NOMO-1 treated with dmso at 0.1 percent for 144 hours (cell line): ENCODE measurements at regions not wholly inside any gene's neighbourhood (a gene's known extent, or its start where the extent isn't known, plus 50 kb on each side); places are given as distances from the start of the nearest gene placed in this dataset.

Experiments
- DNase-seq: peaks from one replicate; lab custom pipeline; 2025; ENCODE audit not compliant: unreplicated experiment; lab: John Stamatoyannopoulos, UW

- no peak for DNase-seq
These were observed 202.1 kb downstream of the MED10 start for GRCh38 chr5:6176102-6176693.

GRCh38 chr5:6175172-6175854 is 203.0 kb downstream of the MED10 start:
- DNase-seq, result no peak

- no peak for DNase-seq
These were observed 208.7 kb downstream of the MED10 start for GRCh38 chr5:6169660-6170059.

GRCh38 chr5:6166698-6167394 is 211.5 kb downstream of the MED10 start:
- DNase-seq, result no peak

DNA sequence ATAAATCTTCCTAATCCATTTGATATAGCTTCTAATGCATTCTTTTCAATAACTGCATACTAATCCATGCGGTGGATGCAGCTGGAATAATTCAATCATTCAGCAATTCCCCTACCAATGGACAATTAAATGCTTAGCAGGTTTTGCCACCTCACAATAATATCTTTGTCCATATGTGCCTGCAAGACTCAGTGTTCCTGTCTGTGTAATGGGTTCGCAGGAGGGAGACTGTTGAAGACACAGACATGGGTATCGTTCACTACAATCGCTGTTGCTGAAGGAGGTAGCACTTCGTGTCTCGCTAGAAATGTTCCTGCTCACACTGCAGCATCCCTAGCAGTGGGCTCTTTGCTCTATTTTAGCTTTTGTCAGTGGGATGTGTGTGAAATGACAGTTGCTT is 214.4 kb downstream of the MED10 start:
- no peak for DNase-seq

- DNase-seq, result no peak
These were observed 216.2 kb downstream of the MED10 start for GRCh38 chr5:6162175-6162574.

GRCh38 chr5:6161257-6161656 is 217.1 kb downstream of the MED10 start:
- DNase-seq, result no peak

DNA sequence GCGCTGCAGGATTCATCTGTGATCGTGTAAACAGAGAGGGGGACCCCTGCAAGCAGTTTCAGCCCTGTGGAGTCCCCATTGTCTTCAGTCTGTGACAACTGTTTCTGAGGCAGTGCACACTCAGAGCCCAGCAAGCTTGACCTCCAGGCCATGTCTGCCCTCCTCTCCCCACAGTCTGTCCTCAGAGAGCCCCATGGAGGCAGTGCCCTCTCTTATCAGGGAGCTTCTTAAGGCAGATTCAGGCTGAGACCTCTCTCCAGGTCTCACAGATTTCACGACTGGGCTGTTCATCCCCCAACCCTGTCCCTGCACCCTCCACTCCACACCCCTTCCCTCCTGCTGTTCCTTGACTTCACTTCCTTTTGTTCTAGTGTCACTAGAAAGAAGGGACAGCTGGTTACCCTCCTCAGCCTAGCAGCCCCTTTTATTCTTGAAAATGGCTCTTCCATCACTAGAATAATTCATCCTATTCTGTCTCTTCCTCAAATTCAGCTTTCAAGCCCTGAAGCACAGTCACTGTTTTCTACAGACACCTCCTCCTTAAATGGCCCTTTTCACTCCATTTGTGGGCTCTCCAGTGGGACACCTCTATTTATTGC is 218.4 kb downstream of the MED10 start:
- DNase-seq, result no peak

DNA sequence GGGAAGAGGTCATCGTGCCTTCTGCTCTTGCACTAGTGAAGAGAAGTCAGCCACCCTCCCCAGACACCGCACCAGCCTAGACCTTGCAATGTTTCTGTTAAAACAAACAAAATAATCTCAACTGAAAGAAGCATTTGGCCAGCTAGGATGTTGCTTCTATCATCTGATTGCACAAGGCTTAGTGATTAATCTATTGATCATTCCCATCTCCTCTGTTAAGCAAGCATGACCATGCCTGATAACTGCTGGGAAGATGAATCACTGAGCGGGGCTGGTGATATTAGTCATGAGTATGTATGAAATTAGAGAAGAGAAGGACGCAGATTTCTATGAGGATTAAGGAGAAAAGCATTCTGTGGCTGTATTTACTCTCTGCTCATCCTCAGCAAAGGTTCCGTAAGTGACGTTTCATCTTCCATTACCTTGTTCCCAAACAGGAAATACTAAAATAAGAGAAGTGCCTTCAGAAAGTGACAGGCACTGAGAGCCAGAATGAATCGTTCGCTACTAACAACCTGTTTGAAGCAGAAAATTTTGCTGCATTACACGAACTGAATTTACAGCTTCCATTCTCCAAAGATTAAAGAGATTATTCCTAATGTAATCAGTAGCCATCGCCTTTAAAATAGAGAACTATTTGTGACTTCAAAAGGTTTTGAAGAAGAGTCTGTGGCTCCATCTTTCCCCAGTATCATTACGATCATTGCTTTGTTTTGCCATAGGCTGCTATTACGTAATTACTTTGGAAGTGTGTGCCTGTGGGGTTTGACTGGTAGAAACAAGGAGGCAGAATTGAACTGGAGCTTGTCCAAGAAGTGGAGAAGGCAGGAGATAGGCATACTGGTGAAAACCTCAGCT is 219.1 kb downstream of the MED10 start:
- DNase-seq, result no peak

DNA sequence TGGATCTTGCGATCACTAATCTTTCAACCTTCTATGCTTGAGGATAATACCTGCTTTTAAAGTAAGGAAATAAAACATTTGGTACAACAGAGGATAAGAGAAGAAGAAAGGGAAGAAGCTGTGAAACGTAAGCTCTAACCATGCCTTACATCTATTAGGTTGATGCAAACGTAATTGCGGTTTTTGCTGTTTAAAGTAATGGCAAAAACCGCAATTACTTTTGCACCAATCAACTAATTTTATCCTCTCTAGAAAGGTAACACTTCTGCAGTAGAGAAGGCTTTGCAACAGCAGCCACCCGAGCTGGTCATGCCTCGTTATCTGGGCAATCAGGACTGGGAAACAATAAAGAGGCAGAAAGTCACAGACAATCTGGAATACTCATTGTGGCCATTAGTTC is 224.1 kb downstream of the MED10 start:
- DNase-seq, result no peak

GRCh38 chr5:6146271-6146670 is 232.1 kb downstream of the MED10 start:
- DNase-seq, result no peak

- no peak for DNase-seq
These were observed 232.6 kb downstream of the MED10 start for GRCh38 chr5:6145616-6146237.

DNA sequence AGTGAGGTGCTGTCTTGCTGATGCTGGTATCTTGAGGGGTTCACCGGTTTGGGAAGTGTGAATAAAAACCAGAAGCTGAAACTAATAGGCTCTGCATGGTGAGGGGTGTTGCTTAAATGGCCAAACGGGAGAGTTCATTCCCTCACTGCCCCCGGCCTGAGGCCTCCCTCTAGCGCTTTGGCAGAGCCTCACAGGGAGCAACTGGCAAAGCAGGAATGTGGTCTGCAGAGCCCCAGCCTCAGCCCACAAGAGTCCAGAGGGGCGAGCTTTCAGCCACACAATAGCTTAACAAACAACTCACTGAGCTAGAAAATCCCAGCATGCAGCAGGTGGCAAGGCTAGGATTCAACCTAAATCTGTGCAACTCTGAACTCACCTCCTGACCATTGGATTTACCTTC is 234.8 kb downstream of the MED10 start:
- no peak for DNase-seq

GRCh38 chr5:6142353-6142752 is 236.0 kb downstream of the MED10 start:
- DNase-seq, result no peak

GRCh38 chr5:6140219-6140618 is 238.1 kb downstream of the MED10 start:
- DNase-seq, result no peak

- no peak for DNase-seq
These were observed 242.4 kb downstream of the MED10 start for GRCh38 chr5:6135977-6136376.

GRCh38 chr5:6134281-6134680 is 244.1 kb downstream of the MED10 start:
- no peak for DNase-seq

- DNase-seq, result no peak
These were observed 252.6 kb downstream of the MED10 start for GRCh38 chr5:6125781-6126180.

GRCh38 chr5:6118691-6119090 is 259.7 kb downstream of the MED10 start:
- DNase-seq, result no peak

DNA sequence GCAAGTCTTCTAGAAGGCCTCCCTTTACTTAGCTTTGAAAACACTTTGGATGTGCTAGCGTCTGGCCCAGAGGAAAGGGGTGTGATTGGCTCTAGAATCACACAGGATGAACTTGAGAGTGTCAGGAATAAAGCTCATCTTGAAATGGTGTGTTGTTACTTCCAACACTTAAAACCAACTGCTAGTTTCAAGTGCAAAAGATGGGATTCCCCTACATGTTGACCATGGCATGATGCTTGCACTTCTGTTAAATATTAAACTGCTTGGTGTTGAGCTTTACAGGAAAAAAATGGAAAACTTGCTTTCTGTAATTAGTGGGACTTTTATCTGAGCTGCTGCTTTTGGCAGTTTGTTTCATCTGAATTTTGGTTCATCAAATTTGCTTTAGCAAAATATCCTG is 261.1 kb downstream of the MED10 start:
- DNase-seq, result no peak

DNA sequence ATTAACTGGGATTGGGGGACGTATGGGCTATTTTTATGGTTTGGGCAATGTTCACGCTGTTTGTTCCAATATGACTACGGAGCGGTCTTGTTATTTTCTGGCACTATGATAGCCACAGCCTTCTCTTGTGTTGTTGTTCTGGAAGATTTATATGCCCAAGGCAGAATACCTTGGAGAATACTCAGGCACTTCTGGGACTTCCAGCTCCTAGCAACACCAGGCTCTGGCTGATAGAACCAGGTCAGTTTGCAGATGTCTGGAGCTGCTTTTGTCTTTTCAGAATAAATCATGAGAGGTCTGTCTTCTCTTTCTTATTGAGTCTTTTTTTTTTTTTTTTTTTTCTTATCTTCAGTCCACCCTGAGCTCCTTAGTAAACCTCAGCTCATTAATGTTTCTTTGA is 262.5 kb downstream of the MED10 start:
- no peak for DNase-seq
